Adipose tissue (tissue), 3 donors: ENCODE measurements at regions not wholly inside any gene's neighbourhood (a gene's known extent, or its start where the extent isn't known, plus 50 kb on each side); places are given as distances from the start of the nearest gene placed in this dataset.

ENCODE experiments used
- H3K27ac ChIP-seq: one replicate; pipeline ENCODE4 v1.5.1; 2013; ENCODE audit warnings: low read depth, low read length
- WGBS, 3 donors: extraction: QIAGEN DNeasy Blood & Tissue Kit; methylation state at CpG; one replicate each; pipeline ENCODE4 v1.1.7; 2013; 5-methylcytosine and 5-hydroxymethylcytosine counted together
- donor health status: healthy with polysubstance abuse.
- donor health status: Bipolar disorder and iron deficiency.
- donor health status: healthy.

DNA sequence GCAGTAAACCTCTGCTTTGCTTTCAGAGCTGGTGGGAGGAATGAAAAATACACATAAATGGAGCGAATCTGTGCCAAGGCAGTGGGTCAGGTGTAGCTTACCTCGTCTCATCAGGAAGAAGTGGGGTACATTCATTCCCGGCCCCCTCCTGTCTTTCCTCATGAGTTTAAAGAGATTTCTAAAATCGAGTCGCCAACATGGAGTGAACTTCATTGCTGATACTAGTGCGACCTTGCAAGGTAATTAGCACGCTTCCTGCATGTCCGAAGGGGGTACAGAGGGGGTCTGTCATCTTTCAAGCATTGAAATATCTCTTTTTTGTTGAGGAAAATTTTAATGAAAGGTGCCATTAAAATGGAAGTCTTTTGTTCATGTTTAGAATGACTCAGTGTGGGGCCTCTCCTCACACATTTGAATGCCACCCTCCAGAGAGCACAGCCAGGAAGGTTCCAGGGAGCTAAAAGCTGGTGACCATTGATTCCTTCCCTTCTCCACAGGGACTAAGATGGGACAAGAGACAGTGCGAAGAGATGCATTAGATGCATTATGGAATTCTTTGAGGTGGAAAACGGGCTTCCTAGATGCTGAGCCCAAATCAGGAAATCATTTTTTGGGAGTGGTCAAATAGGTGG lies 114.2 kb downstream of the IRX1 start:
- 49 to 70% (median 56%) methylated on average over 10 of the region's 10 CpGs for WGBS, 3 donors
- no peak overlapping the region for H3K27ac ChIP-seq

DNA sequence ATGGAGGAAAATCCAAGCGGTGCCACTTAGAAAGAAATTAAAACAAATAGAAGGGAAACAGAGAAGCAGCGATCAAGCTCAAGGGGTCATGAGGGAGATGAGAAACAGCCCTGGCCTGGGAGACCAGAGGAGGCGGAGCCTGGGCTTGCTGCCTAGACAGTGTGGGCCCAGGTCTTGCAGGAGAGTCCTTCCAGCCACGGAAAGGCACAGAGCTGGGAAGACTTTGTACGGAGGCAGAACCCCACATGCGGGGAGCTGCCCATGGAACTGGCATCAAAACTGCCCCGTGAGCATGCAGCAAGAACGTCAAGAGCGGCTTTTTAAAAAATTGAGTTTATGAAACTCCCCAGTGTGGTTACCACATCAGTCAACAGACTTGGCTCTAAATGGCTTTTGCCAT lies 119.4 kb downstream of the IRX1 start:
- WGBS, 3 donors: 50 to 63% (median 52%) methylated on average over 9 of the region's 9 CpGs
- H3K27ac ChIP-seq: no peak overlapping the region

DNA sequence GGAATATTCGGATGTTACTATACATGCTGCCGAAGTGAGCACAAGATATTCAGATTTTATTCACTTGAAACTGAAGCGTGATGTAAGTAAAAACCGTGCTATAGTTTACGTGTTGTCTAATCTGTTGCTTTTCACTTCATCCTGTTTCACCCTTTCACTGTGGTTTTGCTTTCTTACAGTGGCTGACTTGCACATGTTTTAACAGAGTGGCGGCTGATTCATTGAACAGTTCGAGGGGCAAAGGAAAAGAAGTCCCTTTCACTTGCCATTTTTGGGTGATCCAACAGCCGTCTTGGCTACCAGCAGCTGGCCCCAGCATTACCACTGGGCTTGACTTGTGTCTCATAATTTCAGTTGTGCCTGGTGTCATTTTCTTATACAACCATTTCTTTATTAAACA lies 134.0 kb downstream of the IRX1 start:
- H3K27ac ChIP-seq: no peak overlapping the region
- 73 to 79% (median 77%) methylated on average over 8 of the region's 8 CpGs for WGBS, 3 donors

DNA sequence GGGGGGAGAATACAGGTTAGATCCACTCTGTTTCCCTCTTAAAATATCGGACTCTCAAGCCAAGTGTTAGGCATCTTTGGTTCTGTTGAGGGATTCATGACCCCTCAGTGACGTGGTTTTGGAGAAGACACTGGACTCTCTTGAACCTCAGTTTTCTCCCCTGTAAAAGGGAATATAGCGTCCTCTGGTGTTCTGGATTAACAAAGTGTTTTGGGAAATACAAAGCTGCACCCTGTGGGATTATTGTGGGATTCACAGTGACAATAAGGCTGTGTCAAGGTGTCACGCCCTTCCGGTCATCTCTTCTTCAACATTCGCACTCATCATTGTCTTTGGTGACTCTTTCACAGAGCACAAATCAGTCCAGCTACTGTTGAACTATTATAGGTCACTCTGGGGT lies 139.0 kb downstream of the IRX1 start:
- no peak overlapping the region for H3K27ac ChIP-seq
- WGBS, 3 donors: 77 to 89% (median 84%) methylated on average over 6 of the region's 6 CpGs

DNA sequence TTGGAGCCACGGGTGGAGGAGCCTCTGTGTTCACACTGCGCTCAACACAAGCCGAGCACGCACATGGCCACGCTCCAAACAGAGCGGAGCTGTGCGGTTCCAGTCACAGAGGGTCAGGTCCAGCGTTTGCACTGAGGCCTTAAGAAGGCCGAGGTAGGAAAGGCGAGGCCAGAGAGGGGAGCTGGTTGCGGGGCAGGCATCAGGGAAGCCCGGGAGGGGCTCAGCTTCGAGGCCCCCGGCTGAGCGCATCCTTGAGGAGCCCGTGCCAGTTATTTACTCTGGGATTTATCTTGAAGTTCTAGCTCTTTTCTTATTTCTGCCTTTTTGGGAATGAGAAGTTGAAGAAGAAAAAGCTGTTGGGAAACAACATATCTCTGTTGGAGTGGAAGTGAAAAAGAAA lies 140.8 kb downstream of the IRX1 start:
- 70 to 80% (median 76%) methylated on average over 16 of the region's 16 CpGs for WGBS, 3 donors
- no peak overlapping the region for H3K27ac ChIP-seq

DNA sequence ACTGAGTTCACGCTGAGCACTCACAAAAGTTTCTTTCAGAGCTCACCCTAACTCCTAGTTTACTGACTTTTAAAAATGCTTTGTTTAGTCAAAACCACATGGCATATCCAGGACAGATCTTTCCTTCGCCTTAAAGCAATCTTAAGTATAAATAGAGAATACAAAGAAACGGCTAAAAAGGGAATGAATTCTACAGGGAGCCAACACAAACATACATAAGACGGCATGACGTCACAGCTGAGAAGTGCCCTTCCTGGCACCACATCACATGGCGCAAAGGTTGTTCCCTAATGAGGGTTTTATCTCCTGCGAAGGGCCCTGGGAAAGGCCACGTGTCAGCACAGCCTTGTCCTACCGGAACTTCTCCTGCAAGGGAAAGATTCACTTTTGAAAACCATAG lies 141.3 kb downstream of the IRX1 start:
- H3K27ac ChIP-seq: no peak overlapping the region
- 61 to 83% (median 80%) methylated on average over 9 of the region's 9 CpGs for WGBS, 3 donors

DNA sequence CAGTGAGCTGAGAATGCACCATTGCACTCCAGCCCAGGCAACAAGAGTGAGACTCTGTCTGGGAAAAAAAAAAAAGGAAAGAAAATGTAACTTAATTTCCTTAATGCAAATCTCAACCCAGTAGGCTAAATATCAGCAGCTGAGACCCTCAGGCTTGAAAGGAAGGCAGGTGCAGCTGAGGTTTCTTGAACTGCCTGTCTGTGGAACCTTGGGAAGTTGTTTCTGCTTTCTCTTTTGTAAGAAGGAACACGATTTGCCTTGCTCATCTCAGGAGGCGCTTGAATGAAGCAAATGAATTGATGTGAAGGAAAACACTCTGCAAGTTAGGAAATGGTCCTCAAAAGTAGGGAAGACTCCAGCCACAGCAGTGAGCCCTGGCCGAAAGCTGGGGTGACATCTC lies 143.3 kb downstream of the IRX1 start:
- H3K27ac ChIP-seq: no peak overlapping the region
- 72 to 82% (median 80%) methylated on average over 3 of the region's 3 CpGs for WGBS, 3 donors

DNA sequence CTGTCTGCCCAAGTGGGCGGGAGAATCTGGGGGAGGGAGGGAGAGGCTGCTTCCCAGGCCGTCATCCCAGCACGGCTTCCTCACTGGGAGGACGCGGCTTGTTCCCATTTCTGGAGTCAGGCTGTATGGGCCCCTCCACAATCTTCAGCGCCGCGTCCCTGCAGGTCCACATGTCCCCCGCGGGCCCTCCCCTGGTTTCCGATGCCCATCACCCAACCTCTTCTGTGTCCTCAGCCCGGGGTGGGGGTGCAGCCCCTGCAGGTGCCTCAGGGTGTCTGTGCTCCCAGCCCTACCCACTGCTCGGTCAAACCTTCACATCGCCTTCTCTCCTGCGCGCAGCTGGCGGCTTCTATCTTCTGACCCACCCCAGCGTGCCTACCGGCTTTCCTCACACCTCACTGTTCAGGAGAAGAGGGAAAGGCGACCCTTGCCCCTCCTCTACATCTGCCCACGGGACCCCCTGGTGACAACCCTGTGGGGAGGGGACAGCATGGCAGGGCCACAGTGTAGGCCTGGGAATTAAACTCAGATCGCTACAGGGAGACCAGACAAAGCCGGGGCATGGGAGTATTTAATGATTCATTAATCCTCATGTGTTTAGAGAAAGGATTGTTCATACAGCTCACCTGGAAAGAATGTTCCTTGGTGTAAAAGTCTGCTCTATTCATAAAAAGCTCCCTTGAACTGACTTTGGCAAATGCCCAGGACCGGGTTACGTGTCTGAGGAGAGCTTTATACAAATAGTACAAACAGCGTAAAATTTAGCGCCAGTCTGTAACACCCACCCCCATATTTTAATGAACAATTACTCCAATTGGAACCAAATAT lies 145.1 kb downstream of the IRX1 start:
- WGBS, 3 donors: 71 to 87% (median 86%) methylated on average over 24 to 27 of the region's 27 CpGs
- H3K27ac ChIP-seq: no peak overlapping the region

DNA sequence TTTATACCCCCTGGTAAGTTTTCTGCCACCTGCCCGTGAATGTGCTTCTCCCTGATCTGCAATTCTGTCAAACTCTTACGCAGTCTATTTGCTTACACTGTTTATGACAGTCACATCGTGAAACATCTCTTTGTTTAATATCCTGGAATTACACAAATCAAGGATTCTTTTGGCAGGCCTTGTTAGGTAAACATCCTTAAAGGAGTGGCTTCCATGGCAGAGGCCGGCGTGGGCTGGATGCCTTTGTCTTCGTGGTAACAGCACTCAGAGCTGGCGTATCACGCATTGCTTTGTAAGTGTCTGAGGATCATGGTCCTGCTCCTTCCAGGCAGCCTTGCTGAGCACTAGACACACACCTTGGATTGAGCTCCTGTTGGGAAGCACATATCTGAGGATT lies 145.7 kb downstream of the IRX1 start:
- no peak overlapping the region for H3K27ac ChIP-seq
- WGBS, 3 donors: 46 to 72% (median 66%) methylated on average over 8 of the region's 8 CpGs

DNA sequence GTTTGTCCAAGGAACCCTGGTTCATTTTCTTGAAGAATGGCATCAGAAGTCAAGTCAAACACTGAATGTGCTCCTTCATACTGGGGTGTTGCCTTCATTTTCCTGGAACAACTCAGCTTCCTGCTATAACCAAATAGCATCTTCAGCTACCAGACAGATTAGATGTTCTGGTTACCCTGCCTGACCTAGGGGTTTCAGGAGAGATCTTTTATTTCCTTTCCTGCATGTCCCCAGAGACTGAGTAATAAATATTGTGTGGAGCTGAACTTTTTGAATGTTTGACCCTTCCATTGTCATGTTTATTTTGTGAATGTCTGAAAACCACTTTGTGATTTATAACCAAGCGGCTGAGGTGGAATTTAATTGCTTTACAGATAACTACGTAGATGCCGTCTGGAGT lies 147.1 kb downstream of the IRX1 start:
- 34 to 57% (median 56%) methylated on average over 3 of the region's 3 CpGs for WGBS, 3 donors
- H3K27ac ChIP-seq: no peak overlapping the region

DNA sequence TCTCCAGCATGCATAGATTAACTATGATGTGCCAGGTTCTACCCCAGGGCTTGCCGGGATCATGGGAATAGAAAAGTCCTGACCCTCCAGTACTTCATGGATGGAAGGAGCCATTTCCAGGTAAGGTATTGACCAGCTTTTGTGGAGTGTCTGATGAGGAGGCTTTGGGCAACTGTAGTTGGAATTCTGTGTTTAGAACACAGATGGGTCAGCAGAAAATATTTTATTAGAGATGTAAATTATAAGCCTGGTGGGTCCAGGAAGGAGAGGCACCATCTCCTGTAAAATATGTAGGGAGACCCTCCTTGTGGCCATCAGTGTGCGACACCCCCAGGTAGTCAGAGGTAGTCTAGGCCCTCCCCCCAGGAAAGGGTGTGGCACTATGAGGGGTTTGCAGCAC lies 156.2 kb downstream of the IRX1 start:
- H3K27ac ChIP-seq: no peak overlapping the region
- 79 to 88% (median 79%) methylated on average over 2 of the region's 2 CpGs for WGBS, 3 donors

DNA sequence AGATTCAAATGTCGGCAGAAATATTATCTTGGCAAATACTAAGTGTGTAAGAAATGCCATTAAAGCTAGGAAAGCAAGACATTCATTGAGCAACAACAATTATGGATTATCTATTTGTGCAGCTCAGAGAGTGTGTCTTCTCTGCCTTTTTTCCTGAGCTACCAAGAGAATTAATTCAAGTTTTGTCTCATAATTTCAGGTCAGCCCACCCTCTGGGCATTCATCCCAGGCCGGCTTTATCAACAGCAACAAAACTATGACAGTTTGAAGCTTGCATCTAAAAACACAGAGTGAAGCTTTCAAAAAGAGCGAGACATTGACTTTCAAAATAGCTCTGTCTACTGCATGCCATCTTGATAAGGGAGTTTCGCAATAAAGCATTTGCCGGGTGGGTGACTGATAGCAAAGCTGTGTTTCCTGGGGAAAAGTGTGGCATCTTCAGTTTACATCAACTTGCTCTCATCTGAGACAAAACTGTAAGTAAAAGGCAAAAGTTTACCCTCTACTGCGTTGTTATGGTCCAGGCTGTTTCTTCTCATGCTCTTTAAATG lies 182.4 kb downstream of the IRX1 start:
- WGBS, 3 donors: 34 to 48% (median 44%) methylated on average over 6 of the region's 6 CpGs
- no peak overlapping the region for H3K27ac ChIP-seq

DNA sequence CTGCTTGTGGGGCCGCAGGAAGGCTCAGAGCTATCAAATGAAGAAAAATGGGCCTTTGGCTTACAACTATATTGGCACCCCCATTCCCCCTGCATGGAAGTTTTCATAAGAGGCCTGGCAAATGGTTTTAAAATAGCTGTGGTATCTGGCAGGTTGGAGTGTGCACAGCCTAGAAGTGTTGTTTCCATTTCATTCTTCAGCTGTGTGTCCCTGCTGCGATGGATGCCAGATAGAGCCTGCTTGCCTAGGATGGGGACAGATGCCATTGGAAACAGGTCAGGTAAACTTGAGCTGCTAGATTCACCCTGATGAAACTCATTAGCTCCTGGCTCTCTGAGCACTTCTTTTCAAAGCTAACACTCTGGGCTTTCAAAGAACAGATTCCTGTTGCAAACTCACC lies 183.3 kb downstream of the IRX1 start:
- no peak overlapping the region for H3K27ac ChIP-seq
- 84 to 92% (median 90%) methylated on average over 2 of the region's 2 CpGs for WGBS, 3 donors

DNA sequence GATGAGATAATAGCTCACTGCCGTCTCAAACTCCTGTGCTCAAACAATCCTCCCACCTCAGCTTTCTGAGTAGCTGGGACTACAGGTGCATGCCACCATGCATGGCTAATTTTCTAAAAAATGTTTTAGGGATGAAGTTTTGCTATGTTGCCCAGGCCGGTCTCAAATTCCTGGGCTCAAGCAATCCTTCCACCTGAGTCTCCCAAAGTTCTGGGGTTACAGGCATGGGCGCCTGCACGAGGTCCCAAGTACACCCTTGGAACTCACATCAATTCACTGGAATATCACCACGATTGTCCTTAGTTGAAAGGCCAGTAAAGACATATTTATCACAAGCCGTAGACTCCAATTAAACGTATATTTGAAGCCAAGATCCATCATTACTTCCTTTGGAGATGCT lies 184.6 kb downstream of the IRX1 start:
- H3K27ac ChIP-seq: no peak overlapping the region
- whole genome bisulfite sequencing, 3 donors: 71 to 88% (median 86%) methylated on average over 7 of the region's 7 CpGs

DNA sequence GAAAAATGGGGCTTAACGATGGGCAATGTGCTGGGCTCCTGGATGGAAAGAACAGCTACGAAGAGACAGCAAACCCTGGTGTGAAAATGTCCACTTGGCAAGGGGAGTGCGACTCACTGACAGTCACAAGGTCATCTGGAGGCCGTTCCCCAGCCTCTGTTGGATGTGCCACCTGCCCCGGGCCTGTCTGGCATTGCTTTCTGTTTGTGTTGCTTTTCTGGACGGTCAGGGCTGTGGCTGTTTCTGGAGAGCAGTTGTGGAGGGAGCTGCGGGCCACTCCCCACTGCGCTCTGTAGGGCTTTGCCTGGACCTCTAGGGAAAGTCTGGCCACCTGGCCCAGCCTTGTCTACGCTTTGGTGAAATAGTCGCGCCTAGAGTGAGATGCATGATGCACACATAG lies 185.3 kb downstream of the IRX1 start:
- H3K27ac ChIP-seq: no peak overlapping the region
- 80 to 89% (median 81%) methylated on average over 10 to 11 of the region's 11 CpGs for WGBS, 3 donors

DNA sequence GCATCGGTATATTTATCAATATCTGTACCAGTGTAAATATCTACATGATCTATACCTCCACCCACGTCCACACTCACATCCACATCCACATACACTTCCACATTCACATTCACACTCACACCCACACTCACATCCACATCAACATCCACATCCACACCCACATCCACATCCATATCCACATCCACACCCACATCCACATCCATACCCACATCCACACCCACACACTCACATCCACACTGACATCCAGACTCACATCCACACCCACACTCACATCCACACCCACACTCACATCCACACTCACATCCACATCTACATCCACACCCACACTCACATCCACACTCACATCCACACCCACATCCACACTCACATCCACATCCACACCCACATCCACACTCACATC lies 189.2 kb downstream of the IRX1 start:
- WGBS, 3 donors: 70 to 84% (median 82%) methylated on average over 2 of the region's 2 CpGs
- no peak overlapping the region for H3K27ac ChIP-seq

DNA sequence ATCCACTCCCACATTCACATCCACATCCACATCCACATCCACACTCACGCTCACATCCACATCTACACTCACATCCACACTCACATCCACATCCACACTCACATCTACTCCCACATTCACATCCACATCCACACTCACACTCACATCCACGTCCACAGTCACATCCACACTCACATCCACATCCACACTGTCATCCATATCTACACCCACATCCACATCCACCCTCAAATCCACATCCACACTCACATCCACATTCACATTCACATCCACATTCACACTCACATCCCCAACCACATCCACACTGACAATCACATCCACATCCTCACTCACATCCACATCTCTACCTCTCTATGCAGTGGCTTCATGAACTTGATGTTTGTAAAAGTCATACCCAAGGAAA lies 190.5 kb downstream of the IRX1 start:
- 79 to 91% (median 83%) methylated on average over 2 of the region's 2 CpGs for WGBS, 3 donors
- no peak overlapping the region for H3K27ac ChIP-seq

DNA sequence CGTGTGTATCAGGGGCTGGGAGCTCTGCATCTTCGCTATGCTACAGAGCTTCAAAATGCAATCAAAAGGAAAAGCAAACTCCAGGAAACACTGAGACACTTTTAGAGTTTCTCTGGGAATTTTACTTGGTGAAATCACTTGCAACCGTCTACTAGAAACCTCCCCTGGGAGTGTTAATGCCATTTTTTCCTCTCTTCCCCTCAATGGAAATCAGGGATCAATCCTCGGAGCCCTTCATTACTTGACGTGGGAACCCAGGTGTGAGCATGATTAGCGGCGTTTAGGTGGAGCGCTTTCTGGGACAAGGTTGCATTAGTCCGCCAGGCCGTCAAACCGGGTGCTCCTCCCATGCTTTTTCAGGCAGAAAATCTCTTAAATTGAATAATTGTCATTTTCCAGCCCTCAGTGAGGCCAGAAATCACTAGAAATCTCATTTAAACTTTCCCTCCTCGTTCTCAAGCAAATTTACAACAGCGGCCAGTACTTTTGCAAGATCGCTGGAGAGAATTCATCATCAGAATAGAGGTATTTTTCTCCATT lies 191.3 kb downstream of the IRX1 start:
- H3K27ac ChIP-seq: no peak overlapping the region
- 39 to 59% (median 56%) methylated on average over 14 of the region's 14 CpGs for WGBS, 3 donors

DNA sequence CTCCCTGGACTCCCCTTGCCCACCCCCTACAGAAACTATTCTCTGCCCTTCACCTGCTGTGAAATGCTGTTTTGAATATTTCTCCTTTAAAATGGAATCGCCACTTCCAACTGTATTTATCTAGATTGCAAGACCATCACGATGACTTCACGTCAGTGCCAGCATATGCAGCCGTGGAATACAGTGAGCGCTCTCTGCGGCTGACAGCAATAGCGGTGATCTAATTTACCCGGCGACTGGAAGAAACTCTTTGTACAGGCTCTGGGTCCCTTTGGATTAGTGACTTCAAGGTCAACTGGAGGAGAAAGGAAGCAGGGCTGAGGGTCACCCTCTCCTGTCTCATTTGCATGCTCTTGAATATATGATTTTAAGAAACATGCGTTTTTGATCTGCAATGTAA lies 192.0 kb downstream of the IRX1 start:
- no peak overlapping the region for H3K27ac ChIP-seq
- 21 to 52% (median 43%) methylated on average over 10 of the region's 10 CpGs for WGBS, 3 donors
